ENCODE measurements at regions not wholly inside any gene's neighbourhood (a gene's known extent, or its start where the extent isn't known, plus 50 kb on each side); places are given as distances from the start of the nearest gene placed in this dataset.
"Not testable (repeated sequence)": the region's sequence is repeated elsewhere in the genome, so short reads cannot be mapped to it uniquely, and the experiment has no call there.

GRCh38 chr22:22697377-22698117, 53.1 kb downstream of the GGTLC2 start:
- DNase-seq (ENCODE audit: low read depth in 3 of 3), result no peak

- no peak for DNase-seq (ENCODE audit: low read depth in 3 of 3)
Observed at GRCh38 chr22:22698263-22698750, 53.9 kb downstream of the GGTLC2 start.

- no peak for DNase-seq (ENCODE audit: low read depth in 3 of 3)
Observed at GRCh38 chr22:22700631-22701030, 56.2 kb downstream of the GGTLC2 start.

GRCh38 chr22:22701557-22701956, 57.1 kb downstream of the GGTLC2 start:
- not testable (repeated sequence) for DNase-seq (ENCODE audit: low read depth in 3 of 3)

GRCh38 chr22:22702237-22703202, 58.1 kb downstream of the GGTLC2 start:
- no peak for DNase-seq (ENCODE audit: low read depth in 3 of 3)

- DNase-seq (ENCODE audit: low read depth in 3 of 3), result no peak
Observed at GRCh38 chr22:22703203-22703570, 58.8 kb downstream of the GGTLC2 start.

GRCh38 chr22:22703715-22704114, 59.3 kb downstream of the GGTLC2 start:
- DNase-seq (ENCODE audit: low read depth in 3 of 3), result no peak

GRCh38 chr22:22704156-22704946, 59.9 kb downstream of the GGTLC2 start:
- DNase-seq (ENCODE audit: low read depth in 3 of 3), result no peak

- DNase-seq (ENCODE audit: low read depth in 3 of 3), result no peak
Observed at GRCh38 chr22:22705328-22706100, 61.1 kb downstream of the GGTLC2 start.

- no peak for DNase-seq (ENCODE audit: low read depth in 3 of 3)
Observed at GRCh38 chr22:22706253-22706915, 62.0 kb downstream of the GGTLC2 start.

GRCh38 chr22:22709719-22710445, 65.5 kb downstream of the GGTLC2 start:
- no peak for DNase-seq (ENCODE audit: low read depth in 3 of 3)

GRCh38 chr22:22710719-22711531, 66.5 kb downstream of the GGTLC2 start:
- DNase-seq (ENCODE audit: low read depth in 3 of 3), result peak; percentile 44 to 71 (median 57)

GRCh38 chr22:22711532-22711913, 67.1 kb downstream of the GGTLC2 start:
- no peak for DNase-seq (ENCODE audit: low read depth in 3 of 3)

GRCh38 chr22:22712092-22712658, 67.8 kb downstream of the GGTLC2 start:
- no peak for DNase-seq (ENCODE audit: low read depth in 3 of 3)

- DNase-seq (ENCODE audit: low read depth in 3 of 3), result no peak
Observed at GRCh38 chr22:22712666-22713365, 68.4 kb downstream of the GGTLC2 start.

- DNase-seq (ENCODE audit: low read depth in 3 of 3), result no peak
Observed at GRCh38 chr22:22713416-22713815, 69.0 kb downstream of the GGTLC2 start.

- DNase-seq (ENCODE audit: low read depth in 3 of 3), result no peak
Observed at GRCh38 chr22:22714600-22715335, 70.4 kb downstream of the GGTLC2 start.

Data from stimulated activated CD4-positive, alpha-beta T cell treated with anti-CD3 and anti-CD28 coated beads, TNF-alpha, amount 100 ng/mL, for 24 hours (primary cell).